H1 (cell line): ENCODE measurements at regions not wholly inside any gene's neighbourhood (a gene's known extent, or its start where the extent isn't known, plus 50 kb on each side); places are given as distances from the start of the nearest gene placed in this dataset.

Experiments used
- ASH2L ChIP-seq: fragments of 200-600, 300-600 bp; sonication (generic); IDR thresholded peaks from one replicate; pipeline ENCODE4 v1.7.1; 2017; ENCODE audit warnings: low read length
- GTF2F1 ChIP-seq: IDR thresholded peaks from 2 replicates; pipeline ENCODE4 v1.6.1; 2012; ENCODE audit warnings: low read depth, low read length, improper control_type of control experiment, borderline replicate concordance
- PHF8 ChIP-seq: fragments of 200-600 bp; sonication (generic); conservative IDR thresholded peaks from 2 replicates; pipeline ENCODE4 v1.7.1; 2012; ENCODE audit warnings: low read depth, mild to moderate bottlenecking, inconsistent platforms, low read length, moderate library complexity
- RNF2 ChIP-seq: fragments of 200-900, 300-1000 bp; sonication (generic); IDR thresholded peaks from 2 replicates; pipeline ENCODE4 v1.7.1; 2016; ENCODE audit warnings: borderline replicate concordance, low read depth, mild to moderate bottlenecking, antibody characterized with exemption, low read length; ENCODE audit not compliant: poor library complexity, severe bottlenecking; ENCODE audit errors: missing control alignments
- SAP30 ChIP-seq: fragments of 300-600 bp; sonication (generic); IDR thresholded peaks from 2 replicates; pipeline ENCODE4 v1.7.1; 2012; ENCODE audit warnings: low read length, moderate library complexity, mild to moderate bottlenecking, inconsistent platforms; ENCODE audit not compliant: insufficient read depth, insufficient replicate concordance
- TF ChIP-seq, protein P1 (sequence below): IDR thresholded peaks from 2 replicates; pipeline ENCODE4 v1.6.1; 2012; ENCODE audit warnings: low read length, inconsistent platforms

DNA sequence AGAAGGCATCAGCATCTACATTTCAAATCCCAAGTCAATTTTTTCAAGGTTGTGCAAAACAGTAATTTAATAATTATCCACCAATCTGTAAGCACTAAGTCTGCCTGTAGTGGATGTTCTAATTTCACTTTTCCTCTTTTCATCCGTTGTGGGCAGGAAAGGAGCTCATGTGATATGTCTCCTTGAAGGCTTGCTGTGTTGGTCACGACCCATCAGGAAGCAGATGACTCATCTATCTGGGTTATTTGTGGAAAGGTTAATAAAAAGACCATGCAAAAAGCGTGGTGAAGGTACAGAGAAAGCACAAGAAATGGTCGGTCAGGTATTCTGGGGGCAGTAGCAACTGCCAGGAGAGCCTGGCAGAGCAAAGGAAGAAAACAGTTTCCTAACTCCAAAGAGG lies 476.7 kb upstream of the RAB6C start (continued):
- TF ChIP-seq, protein P1, sequence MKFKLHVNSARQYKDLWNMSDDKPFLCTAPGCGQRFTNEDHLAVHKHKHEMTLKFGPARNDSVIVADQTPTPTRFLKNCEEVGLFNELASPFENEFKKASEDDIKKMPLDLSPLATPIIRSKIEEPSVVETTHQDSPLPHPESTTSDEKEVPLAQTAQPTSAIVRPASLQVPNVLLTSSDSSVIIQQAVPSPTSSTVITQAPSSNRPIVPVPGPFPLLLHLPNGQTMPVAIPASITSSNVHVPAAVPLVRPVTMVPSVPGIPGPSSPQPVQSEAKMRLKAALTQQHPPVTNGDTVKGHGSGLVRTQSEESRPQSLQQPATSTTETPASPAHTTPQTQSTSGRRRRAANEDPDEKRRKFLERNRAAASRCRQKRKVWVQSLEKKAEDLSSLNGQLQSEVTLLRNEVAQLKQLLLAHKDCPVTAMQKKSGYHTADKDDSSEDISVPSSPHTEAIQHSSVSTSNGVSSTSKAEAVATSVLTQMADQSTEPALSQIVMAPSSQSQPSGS: no peak
- TF ChIP-seq ASH2L (no peak), SAP30 (no peak), RNF2 (no peak), GTF2F1 (no peak), PHF8 (no peak)
- TF ChIP-seq, all 59 proteins: peak for 0
